GM13977 (cell line): ENCODE measurements at regions not wholly inside any gene's neighbourhood (a gene's known extent, or its start where the extent isn't known, plus 50 kb on each side); places are given as distances from the start of the nearest gene placed in this dataset.

Source experiments
- DNase-seq: peaks from one replicate; pipeline ENCODE4 v3.0.0; 2012; ENCODE audit warnings: low spot score
- in situ Hi-C: fragments of 300-500 bp; cut with MboI; formaldehyde crosslinking; loops from one replicate; pipeline ENCODE4 v1.12.0; 2022; ENCODE audit warnings: low sequenced_read_pairs, low pct_unique_long_range_greater_than_20kb, mixed read lengths, inconsistent platforms; ENCODE audit not compliant: unreplicated experiment
- TF ChIP-seq, protein P1 (sequence below): IDR thresholded peaks from 2 replicates; pipeline ENCODE4 v1.5.1; 2012; ENCODE audit warnings: mild to moderate bottlenecking, control low read depth; ENCODE audit not compliant: insufficient read depth; ENCODE audit errors: extremely low read depth, missing control alignments

DNA sequence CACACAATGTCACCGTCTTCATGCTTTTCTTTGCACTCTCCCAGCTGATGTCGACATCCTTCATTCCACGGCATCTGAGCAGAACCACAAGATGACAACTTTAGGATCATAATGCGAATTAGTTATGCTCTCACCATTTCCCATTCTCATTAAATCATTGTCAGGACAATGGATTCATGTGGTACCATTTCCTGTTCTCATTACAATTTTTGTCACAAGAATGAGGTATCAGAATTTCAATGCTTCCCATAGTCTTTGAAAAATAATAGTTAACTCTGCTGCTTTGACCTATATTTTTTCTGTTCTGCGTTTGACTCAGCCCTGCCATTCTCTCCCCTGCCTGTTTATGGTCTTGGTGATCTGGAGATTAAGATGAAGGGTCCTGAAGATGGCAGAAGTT, 175.7 kb upstream of the MDFIC2 start:
- in situ Hi-C loops = no loop called here

DNA sequence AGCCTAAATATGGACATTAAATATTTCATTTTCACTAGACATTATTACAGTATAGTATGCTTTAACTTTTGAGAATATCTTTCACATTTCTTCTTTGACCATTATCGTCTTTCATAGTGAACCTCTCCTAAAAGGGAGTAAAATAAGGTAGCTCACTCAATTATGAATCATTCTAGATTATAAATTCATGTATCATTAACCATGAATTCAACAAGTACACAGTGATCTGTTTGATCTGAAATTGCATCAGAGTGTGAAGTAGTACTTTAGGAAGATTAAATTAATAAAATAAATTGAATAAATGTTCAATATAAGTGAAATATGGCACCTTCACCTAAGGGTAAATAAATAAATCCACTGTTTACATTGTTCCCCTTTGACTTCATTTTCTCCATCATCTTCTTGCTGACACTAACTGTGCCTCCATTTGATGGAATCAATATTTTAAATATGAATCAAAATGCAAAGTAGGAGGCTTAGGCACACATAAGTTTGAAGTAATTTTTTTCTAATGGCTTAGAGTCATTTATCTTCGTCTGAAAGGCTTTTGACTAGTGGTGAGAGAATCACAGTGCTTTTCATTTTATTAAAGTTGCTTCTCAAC, 174.1 kb upstream of the MDFIC2 start:
- in situ Hi-C loops = no loop called here
- DNase-seq = no peak
- TF ChIP-seq, protein P1, sequence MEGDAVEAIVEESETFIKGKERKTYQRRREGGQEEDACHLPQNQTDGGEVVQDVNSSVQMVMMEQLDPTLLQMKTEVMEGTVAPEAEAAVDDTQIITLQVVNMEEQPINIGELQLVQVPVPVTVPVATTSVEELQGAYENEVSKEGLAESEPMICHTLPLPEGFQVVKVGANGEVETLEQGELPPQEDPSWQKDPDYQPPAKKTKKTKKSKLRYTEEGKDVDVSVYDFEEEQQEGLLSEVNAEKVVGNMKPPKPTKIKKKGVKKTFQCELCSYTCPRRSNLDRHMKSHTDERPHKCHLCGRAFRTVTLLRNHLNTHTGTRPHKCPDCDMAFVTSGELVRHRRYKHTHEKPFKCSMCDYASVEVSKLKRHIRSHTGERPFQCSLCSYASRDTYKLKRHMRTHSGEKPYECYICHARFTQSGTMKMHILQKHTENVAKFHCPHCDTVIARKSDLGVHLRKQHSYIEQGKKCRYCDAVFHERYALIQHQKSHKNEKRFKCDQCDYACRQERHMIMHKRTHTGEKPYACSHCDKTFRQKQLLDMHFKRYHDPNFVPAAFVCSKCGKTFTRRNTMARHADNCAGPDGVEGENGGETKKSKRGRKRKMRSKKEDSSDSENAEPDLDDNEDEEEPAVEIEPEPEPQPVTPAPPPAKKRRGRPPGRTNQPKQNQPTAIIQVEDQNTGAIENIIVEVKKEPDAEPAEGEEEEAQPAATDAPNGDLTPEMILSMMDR = no peak

More for the DNA sequence above, 175.7 kb upstream of the MDFIC2 start:
- DNase-seq = no peak
- TF ChIP-seq, protein P1 = no peak

DNA sequence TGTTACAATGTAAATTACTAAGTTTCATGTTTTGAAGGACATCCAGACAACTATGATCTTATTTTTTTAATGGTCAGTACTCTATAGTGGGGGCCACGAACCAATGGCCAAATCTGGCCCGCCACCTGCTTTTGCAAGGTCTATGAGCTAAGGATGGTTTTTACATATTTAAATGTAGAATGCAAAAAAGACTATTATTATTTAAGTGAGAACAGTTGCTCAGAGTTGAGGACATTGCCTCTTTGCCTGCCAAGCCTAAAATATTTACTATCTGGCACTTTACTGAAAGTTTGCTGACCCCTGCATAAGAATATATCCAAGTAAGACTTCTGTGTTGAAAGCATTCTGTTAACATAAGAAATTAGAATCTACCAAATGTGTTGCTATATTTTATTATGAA, 163.7 kb upstream of the MDFIC2 start:
- no peak for DNase-seq
- TF ChIP-seq, protein P1 = no peak
- in situ Hi-C loops = no loop called here

DNA sequence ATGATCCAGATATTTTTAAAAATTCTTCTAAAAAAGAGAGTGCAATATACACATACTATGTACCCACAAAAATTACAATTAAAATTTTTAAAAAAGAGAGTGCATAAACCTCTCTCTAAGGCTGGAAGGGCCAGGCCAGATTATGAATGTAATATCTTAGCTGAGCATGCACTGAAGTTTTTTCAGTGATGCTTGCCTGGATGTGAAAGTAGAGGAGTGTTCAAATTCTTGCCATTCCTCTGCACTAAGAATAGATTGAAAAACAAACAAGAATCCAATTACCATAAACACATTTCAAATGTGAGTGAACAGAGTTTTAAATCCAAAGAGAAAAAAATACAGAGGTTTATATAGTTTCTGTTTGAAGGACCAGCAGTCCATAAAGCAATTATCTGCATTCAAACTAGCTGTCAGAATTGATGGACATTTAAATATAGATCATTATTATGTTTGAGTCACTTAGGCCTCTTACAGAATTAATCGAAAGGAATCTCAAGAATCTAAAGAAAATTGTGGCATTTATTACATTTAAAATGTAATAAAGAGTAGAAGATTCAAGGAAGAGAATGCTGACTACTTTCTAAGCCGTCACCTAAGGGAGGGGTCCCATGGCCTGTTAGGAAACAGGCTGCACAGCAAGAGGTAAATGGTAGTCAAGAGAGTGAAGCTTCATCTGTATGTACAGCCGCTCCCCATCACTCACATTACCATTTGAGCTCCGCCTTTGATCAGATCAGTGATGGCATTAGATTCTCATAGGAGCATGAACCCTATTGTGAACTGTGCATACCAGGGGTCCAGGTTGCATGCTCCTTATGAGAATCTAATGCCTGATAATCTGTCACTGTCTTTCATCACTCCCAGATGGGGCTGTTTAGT, 159.3 kb upstream of the MDFIC2 start:
- in situ Hi-C loops = no loop called here
- TF ChIP-seq, protein P1 = no peak
- no peak for DNase-seq

DNA sequence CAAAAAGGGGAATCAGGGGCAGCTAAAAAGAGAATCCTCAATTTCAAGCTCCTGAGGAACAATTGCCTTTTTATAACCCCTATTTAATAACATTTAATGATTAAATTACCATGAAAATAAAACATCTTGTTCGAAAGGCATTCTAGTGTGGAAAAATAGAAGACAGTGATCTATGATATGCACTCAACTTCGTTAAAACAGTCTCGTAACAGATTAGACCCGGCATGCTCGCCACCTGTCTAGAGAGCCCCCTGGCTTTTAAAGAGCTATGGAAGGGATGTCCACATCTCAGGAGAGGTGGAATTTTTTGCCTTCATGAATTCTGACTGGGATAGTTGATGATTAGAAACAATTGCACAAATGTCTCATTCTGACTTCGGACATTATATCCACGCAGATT, 153.7 kb upstream of the MDFIC2 start:
- TF ChIP-seq, protein P1 = no peak
- DNase-seq = no peak
- in situ Hi-C loops = no loop called here

DNA sequence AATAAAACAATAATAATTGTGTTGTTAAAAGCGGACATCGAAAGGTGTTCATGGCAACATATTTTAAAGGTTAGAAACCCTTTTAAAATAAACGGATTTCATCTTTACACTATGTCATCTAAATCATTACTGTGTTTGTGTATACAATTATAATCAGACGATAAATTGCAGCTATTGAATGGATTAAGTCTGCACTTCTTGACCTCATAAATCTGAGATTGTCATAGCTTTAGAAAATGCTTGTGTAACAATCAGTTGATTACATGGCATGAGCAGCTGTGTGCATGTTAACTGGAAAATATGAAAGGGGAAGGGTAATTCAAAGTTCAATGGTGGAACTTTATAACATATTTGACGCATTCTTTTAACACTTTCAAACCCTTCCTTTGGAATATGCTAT, 152.4 kb upstream of the MDFIC2 start:
- DNase-seq = no peak
- TF ChIP-seq, protein P1 = no peak
- in situ Hi-C loops = no loop called here
